PFSK-1 (cell line): ENCODE measurements at regions not wholly inside any gene's neighbourhood (a gene's known extent, or its start where the extent isn't known, plus 50 kb on each side); places are given as distances from the start of the nearest gene placed in this dataset.

ENCODE experiments used
- FOXP2 ChIP-seq: optimal IDR thresholded peaks from 2 replicates; pipeline ENCODE3; 2011; ENCODE audit warnings: borderline replicate concordance, control low read depth, inconsistent platforms; ENCODE audit not compliant: insufficient read depth; ENCODE audit errors: extremely low read length, extremely low read depth
- POLR2AphosphoS5 ChIP-seq: IDR thresholded peaks from 2 replicates; pipeline ENCODE4 v1.6.1; 2012; ENCODE audit warnings: low read depth, mild to moderate bottlenecking, control low read depth, low read length, moderate library complexity
- SIN3A ChIP-seq: IDR thresholded peaks from 2 replicates; pipeline ENCODE4 v1.6.1; 2012; ENCODE audit warnings: mild to moderate bottlenecking, low read length, moderate library complexity, borderline replicate concordance; ENCODE audit not compliant: insufficient read depth
- TAF1 ChIP-seq: IDR thresholded peaks from 2 replicates; pipeline ENCODE4 v1.6.1; 2012; ENCODE audit warnings: low read length, control low read depth, borderline replicate concordance; ENCODE audit not compliant: insufficient read depth
- TF ChIP-seq, protein P1 (sequence below), 2 experiments: IDR thresholded peaks; 2 replicates each; pipeline versions ENCODE4 v1.6.1 to v1.8.0; 2011 to 2012; ENCODE audit warnings: low read depth in 2 of 2, low read length in 2 of 2, control low read depth in 1 of 2, inconsistent platforms in 1 of 2, mild to moderate bottlenecking in 1 of 2, moderate library complexity in 1 of 2; ENCODE audit not compliant: insufficient read depth in 1 of 2

- TF ChIP-seq FOXP2 (no peak), SIN3A (no peak), TAF1 (no peak), POLR2AphosphoS5 (no peak)
- TF ChIP-seq, protein P1, sequence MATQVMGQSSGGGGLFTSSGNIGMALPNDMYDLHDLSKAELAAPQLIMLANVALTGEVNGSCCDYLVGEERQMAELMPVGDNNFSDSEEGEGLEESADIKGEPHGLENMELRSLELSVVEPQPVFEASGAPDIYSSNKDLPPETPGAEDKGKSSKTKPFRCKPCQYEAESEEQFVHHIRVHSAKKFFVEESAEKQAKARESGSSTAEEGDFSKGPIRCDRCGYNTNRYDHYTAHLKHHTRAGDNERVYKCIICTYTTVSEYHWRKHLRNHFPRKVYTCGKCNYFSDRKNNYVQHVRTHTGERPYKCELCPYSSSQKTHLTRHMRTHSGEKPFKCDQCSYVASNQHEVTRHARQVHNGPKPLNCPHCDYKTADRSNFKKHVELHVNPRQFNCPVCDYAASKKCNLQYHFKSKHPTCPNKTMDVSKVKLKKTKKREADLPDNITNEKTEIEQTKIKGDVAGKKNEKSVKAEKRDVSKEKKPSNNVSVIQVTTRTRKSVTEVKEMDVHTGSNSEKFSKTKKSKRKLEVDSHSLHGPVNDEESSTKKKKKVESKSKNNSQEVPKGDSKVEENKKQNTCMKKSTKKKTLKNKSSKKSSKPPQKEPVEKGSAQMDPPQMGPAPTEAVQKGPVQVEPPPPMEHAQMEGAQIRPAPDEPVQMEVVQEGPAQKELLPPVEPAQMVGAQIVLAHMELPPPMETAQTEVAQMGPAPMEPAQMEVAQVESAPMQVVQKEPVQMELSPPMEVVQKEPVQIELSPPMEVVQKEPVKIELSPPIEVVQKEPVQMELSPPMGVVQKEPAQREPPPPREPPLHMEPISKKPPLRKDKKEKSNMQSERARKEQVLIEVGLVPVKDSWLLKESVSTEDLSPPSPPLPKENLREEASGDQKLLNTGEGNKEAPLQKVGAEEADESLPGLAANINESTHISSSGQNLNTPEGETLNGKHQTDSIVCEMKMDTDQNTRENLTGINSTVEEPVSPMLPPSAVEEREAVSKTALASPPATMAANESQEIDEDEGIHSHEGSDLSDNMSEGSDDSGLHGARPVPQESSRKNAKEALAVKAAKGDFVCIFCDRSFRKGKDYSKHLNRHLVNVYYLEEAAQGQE (IDR thresholded peaks at IDR 0.05; ENCODE audit: insufficient read depth in 1 of 2, low read depth in 2 of 2, low read length in 2 of 2) = no peak
These were observed 231.9 kb downstream of the CHIC2 start for GRCh38 chr4:53832549-53832948.

DNA sequence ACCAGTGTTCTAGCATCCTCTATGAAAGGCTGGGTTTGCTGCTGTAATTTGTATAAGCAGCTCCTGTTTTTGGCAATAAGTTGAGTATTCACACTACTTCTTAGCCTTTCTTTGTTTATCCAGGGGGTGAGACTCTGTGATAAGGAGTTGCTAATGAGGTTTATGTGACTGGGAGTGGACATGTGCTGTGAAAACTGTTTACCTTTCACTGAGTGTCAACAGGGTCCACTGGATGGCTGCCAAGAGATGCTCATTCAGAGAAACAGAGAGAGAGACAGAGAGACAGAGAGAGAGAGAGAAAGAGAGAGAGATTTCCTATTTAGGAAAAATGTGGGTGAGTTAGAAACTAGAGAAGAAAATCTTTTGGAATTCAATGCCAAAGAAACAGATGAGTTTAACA, 233.9 kb downstream of the CHIC2 start:
- TF ChIP-seq TAF1 (no peak), POLR2AphosphoS5 (no peak), FOXP2 (no peak), SIN3A (no peak)
- TF ChIP-seq, protein P1 (IDR thresholded peaks at IDR 0.05; ENCODE audit: insufficient read depth in 1 of 2, low read depth in 2 of 2, low read length in 2 of 2) = no peak

DNA sequence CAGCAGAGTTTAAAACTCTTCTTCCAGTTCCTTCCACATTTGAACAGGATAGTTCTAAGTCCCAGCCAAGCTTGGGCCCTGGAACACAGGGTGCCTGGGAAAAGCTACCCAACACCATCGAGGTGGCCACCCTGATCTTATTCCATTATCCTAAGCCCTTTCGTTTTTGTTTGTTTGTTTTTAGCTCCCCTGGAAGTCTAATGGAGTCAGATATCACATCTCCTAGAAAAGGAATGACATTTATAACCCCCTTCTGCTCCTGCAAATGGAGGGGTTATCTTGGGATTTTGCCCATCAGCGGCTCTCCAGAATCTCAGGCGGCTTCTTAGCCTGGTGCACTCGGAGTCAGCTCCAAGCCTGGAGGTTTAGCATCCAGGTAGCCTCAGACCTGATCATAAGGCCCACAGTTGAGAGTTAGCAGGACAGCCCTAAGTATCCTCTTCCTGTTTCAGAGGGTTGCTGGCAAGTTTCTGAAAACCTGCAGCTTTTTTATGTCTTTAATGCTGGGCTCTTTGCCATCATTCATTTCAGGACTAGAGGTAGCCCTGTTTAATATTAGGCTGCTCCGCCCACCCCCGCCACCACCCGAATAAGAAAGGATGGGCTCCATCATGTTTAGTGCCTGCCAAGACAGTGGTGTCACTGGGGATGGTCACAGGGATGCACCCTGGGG, 230.0 kb upstream of the LNX1 start:
- TF ChIP-seq, protein P1 (IDR thresholded peaks at IDR 0.05; ENCODE audit: insufficient read depth in 1 of 2, low read depth in 2 of 2, low read length in 2 of 2) = no peak
- TF ChIP-seq POLR2AphosphoS5 = no peak
- TF ChIP-seq TAF1 = no peak
- TF ChIP-seq FOXP2 = no peak
- TF ChIP-seq SIN3A = no peak

GRCh38 chr4:53818104-53818503, 226.8 kb upstream of the LNX1 start:
- TF ChIP-seq FOXP2 = no peak
- no peak for TF ChIP-seq TAF1
- TF ChIP-seq, protein P1 (IDR thresholded peaks at IDR 0.05; ENCODE audit: insufficient read depth in 1 of 2, low read depth in 2 of 2, low read length in 2 of 2) = no peak
- TF ChIP-seq SIN3A = no peak
- TF ChIP-seq POLR2AphosphoS5 = no peak

DNA sequence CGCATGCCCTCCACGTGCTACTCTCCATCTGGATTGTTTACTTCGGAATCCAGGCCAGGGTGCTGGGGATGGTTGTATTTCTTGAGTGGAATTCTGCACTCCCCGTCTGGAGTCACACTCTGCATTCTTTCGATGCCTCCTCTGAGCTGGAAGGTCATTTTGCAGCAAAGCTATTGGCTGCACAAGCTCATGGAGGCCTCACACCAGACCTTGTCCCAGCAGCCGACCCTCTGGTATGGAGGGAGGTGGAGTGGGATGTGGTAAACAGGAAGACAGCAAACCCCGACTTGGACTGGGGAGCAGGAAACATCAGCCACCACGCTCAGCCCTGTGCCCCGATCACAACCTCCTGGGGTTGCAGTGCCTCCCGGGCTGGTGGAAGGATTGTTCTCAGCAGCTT, 225.3 kb upstream of the LNX1 start:
- TF ChIP-seq POLR2AphosphoS5 (no peak), FOXP2 (no peak), TAF1 (no peak), SIN3A (no peak)
- TF ChIP-seq, protein P1 (IDR thresholded peaks at IDR 0.05; ENCODE audit: insufficient read depth in 1 of 2, low read depth in 2 of 2, low read length in 2 of 2) = no peak
